PC-9 (cell line): ENCODE measurements at regions not wholly inside any gene's neighbourhood (a gene's known extent, or its start where the extent isn't known, plus 50 kb on each side); places are given as distances from the start of the nearest gene placed in this dataset.

Source experiments
- BruUV-seq: library from RNA; stranded (reverse); fragments of 400-500 nt; replicated peaks from 2 replicates; lab custom pipeline; 2021; lab: Mats Ljungman, UMichigan
- CTCF ChIA-PET: fragments of 300-600 bp; sonication (Branson Sonifier 250); formaldehyde crosslinking; loops from one replicate; lab custom pipeline; 2022; ENCODE audit warnings: antibody characterized with exemption; lab: Charles Lee
- POLR2A ChIA-PET: fragments of 300-600 bp; sonication (Branson Sonifier 250); formaldehyde crosslinking; loops from one replicate; lab custom pipeline; 2022; ENCODE audit warnings: antibody characterized with exemption; ENCODE audit not compliant: unreplicated experiment; lab: Charles Lee
- DNase-seq, 2 experiments: peaks; one replicate each; pipeline versions ENCODE4 v3.0.0 to v3.0.0-alpha.2; 2015 to 2022; ENCODE audit warnings: mixed read lengths in 1 of 2
- H2AFZ ChIP-seq: fragments of 200-600 bp; sonication (generic); 2 replicates; pipeline ENCODE4 v1.8.1; 2017; ENCODE audit warnings: antibody characterized with exemption
- H3F3A ChIP-seq: fragments of 200-600 bp; sonication (generic); 2 replicates; pipeline ENCODE4 v1.8.1; 2017; ENCODE audit warnings: antibody characterized with exemption, mild to moderate bottlenecking, low read depth; ENCODE audit not compliant: insufficient read depth
- H3K27ac ChIP-seq: fragments of 200-600 bp; sonication (generic); 2 replicates; pipeline ENCODE4 v1.6.1; 2016; ENCODE audit warnings: mixed run types
- H3K27me3 ChIP-seq: fragments of 200-600 bp; sonication (generic); 2 replicates; pipeline ENCODE4 v1.6.1; 2016; ENCODE audit warnings: low read depth, mixed run types; ENCODE audit not compliant: insufficient read depth
- H3K36me3 ChIP-seq: fragments of 200-600 bp; sonication (generic); 2 replicates; pipeline ENCODE4 v1.6.1; 2016; ENCODE audit warnings: low read depth, mixed run types
- H3K4me1 ChIP-seq: fragments of 200-600 bp; sonication (generic); replicated peaks from 2 replicates; pipeline ENCODE4 v1.6.1; 2016; ENCODE audit warnings: mixed run types; ENCODE audit not compliant: insufficient read depth
- H3K4me2 ChIP-seq: fragments of 200-600 bp; sonication (generic); 2 replicates; pipeline ENCODE4 v1.6.1; 2017; ENCODE audit warnings: mixed run types
- H3K4me3 ChIP-seq: fragments of 200-600 bp; sonication (generic); 2 replicates; pipeline ENCODE4 v1.6.1; 2016; ENCODE audit warnings: mixed run types
- H3K79me2 ChIP-seq: fragments of 200-600 bp; sonication (generic); 2 replicates; pipeline ENCODE4 v1.6.1; 2017; ENCODE audit warnings: low read depth, mixed run types
- H3K9me2 ChIP-seq: fragments of 200-600 bp; sonication (generic); 2 replicates; pipeline ENCODE4 v1.8.1; 2017; ENCODE audit warnings: mild to moderate bottlenecking; ENCODE audit not compliant: insufficient read depth
- H3K9me3 ChIP-seq: fragments of 200-600 bp; sonication (generic); 2 replicates; pipeline ENCODE4 v1.8.1; 2016; ENCODE audit warnings: low read depth; ENCODE audit not compliant: insufficient read depth
- H4K20me1 ChIP-seq: fragments of 200-600 bp; sonication (generic); 2 replicates; pipeline ENCODE4 v1.8.1; 2017; ENCODE audit not compliant: insufficient read depth
- CTCF ChIP-seq: fragments of 200-600 bp; sonication (generic); conservative IDR thresholded peaks from 2 replicates; pipeline ENCODE4 v1.6.1; 2017; ENCODE audit warnings: mixed run types, antibody characterized with exemption, mild to moderate bottlenecking, moderate library complexity
- EZH2 ChIP-seq: fragments of 200-600 bp; sonication (generic); IDR thresholded peaks from 2 replicates; pipeline ENCODE4 v1.8.0; 2017; ENCODE audit warnings: antibody characterized with exemption, low read depth
- intact Hi-C: fragments of 100-400 bp; cut with micrococcal nuclease; formaldehyde crosslinking; loops from one replicate; pipeline ENCODE4 v1.10.0; 2022; ENCODE audit not compliant: unreplicated experiment

- no peak overlapping the region for H2AFZ ChIP-seq
- intact Hi-C loops = no loop called here
- H3K9me3 ChIP-seq = no peaks in the 10 kb centered on the region
- H3K36me3 ChIP-seq = no peaks in the 10 kb centered on the region
- H3K79me2 ChIP-seq = no peaks in the 10 kb centered on the region
- TF ChIP-seq EZH2 (no peak), CTCF (no peak)
- ChIA-PET CTCF (no interaction called here), POLR2A (no interaction called here)
- no peak overlapping the region for H3K4me2 ChIP-seq
- no peaks in the 10 kb centered on the region for H3K9me2 ChIP-seq
- H3K4me1 ChIP-seq = no peaks in the 10 kb centered on the region
- H3K27ac ChIP-seq = no peak overlapping the region
- H4K20me1 ChIP-seq = no peaks in the 10 kb centered on the region
- no peak overlapping the region for H3K4me3 ChIP-seq
- no TSS peak for BruUV-seq
- no peaks in the 10 kb centered on the region for H3F3A ChIP-seq
- DNase-seq = no peak
- H3K27me3 ChIP-seq = peaks cover 59% of the 10 kb centered on the region
These were observed 95.3 kb upstream of the TCERG1L start for GRCh38 chr10:131406676-131407392.

GRCh38 chr10:131418681-131419080 is 107.2 kb upstream of the TCERG1L start:
- POLR2A ChIA-PET = no interaction called here
- H3K27ac ChIP-seq = no peak overlapping the region
- no peaks in the 10 kb centered on the region for H3F3A ChIP-seq
- H3K36me3 ChIP-seq = no peaks in the 10 kb centered on the region
- H3K27me3 ChIP-seq = peaks cover 26% of the 10 kb centered on the region; the same call in 1 of the 2 replicates
- BruUV-seq = no TSS peak
- intact Hi-C loops = no loop called here
- H3K9me2 ChIP-seq = no peaks in the 10 kb centered on the region
- H4K20me1 ChIP-seq = no peaks in the 10 kb centered on the region
- H3K9me3 ChIP-seq = no peaks in the 10 kb centered on the region
- CTCF ChIA-PET = no interaction called here
- H3K4me3 ChIP-seq = no peak overlapping the region
- H3K79me2 ChIP-seq = no peaks in the 10 kb centered on the region
- DNase-seq = no peak
- TF ChIP-seq EZH2 (no peak), CTCF (no peak)
- no peak overlapping the region for H2AFZ ChIP-seq
- H3K4me1 ChIP-seq = no peaks in the 10 kb centered on the region
- H3K4me2 ChIP-seq = no peak overlapping the region

GRCh38 chr10:131419797-131420196 is 108.3 kb upstream of the TCERG1L start:
- no peaks in the 10 kb centered on the region for H3F3A ChIP-seq
- intact Hi-C loops = no loop called here
- no peak for TF ChIP-seq EZH2
- no peak for TF ChIP-seq CTCF
- H3K4me3 ChIP-seq = no peak overlapping the region
- H3K27ac ChIP-seq = no peak overlapping the region
- H3K4me1 ChIP-seq = no peaks in the 10 kb centered on the region
- peaks cover 24% of the 10 kb centered on the region for H3K27me3 ChIP-seq
- no peaks in the 10 kb centered on the region for H3K79me2 ChIP-seq
- no peaks in the 10 kb centered on the region for H4K20me1 ChIP-seq
- H3K9me3 ChIP-seq = no peaks in the 10 kb centered on the region
- no peak overlapping the region for H2AFZ ChIP-seq
- CTCF ChIA-PET = no interaction called here
- BruUV-seq = no TSS peak
- H3K4me2 ChIP-seq = no peak overlapping the region
- no peaks in the 10 kb centered on the region for H3K9me2 ChIP-seq
- no peak for DNase-seq
- no peaks in the 10 kb centered on the region for H3K36me3 ChIP-seq
- POLR2A ChIA-PET = no interaction called here
